ENCODE measurements at regions not wholly inside any gene's neighbourhood (a gene's known extent, or its start where the extent isn't known, plus 50 kb on each side); places are given as distances from the start of the nearest gene placed in this dataset.

GRCh38 chr7:110075450-110075849, 1015.5 kb upstream of the LRRN3 start:
- no peak for DNase-seq (ENCODE audit: low read depth)
- TF ChIP-seq CTCF (IDR thresholded peaks at IDR 0.05; ENCODE audit: control insufficient read depth, insufficient read depth, low read depth, low read length, missing control alignments) = no peak
- H3K4me3 ChIP-seq (ENCODE audit: control insufficient read depth, low read depth, low read length) = no peak overlapping the region

GRCh38 chr7:110076194-110076593, 1014.7 kb upstream of the LRRN3 start:
- no peak for TF ChIP-seq CTCF (IDR thresholded peaks at IDR 0.05; ENCODE audit: control insufficient read depth, insufficient read depth, low read depth, low read length, missing control alignments)
- H3K4me3 ChIP-seq (ENCODE audit: control insufficient read depth, low read depth, low read length) = no peak overlapping the region
- DNase-seq (ENCODE audit: low read depth) = no peak

- H3K4me3 ChIP-seq (ENCODE audit: control insufficient read depth, low read depth, low read length) = no peak overlapping the region
- DNase-seq (ENCODE audit: low read depth) = no peak
Measured at GRCh38 chr7:110084181-110084807, 1006.6 kb upstream of the LRRN3 start.

GRCh38 chr7:110090110-110090820, 1000.7 kb upstream of the LRRN3 start:
- no peak for DNase-seq (ENCODE audit: low read depth)
- no peak for TF ChIP-seq CTCF (IDR thresholded peaks at IDR 0.05; ENCODE audit: control insufficient read depth, insufficient read depth, low read depth, low read length, missing control alignments)

More at GRCh38 chr7:110084181-110084807, 1006.6 kb upstream of the LRRN3 start:
- TF ChIP-seq CTCF (IDR thresholded peaks at IDR 0.05; ENCODE audit: control insufficient read depth, insufficient read depth, low read depth, low read length, missing control alignments) = no peak

GRCh38 chr7:110095372-110096052, 995.4 kb upstream of the LRRN3 start:
- H3K4me3 ChIP-seq (ENCODE audit: control insufficient read depth, low read depth, low read length) = no peak overlapping the region
- no peak for TF ChIP-seq CTCF (IDR thresholded peaks at IDR 0.05; ENCODE audit: control insufficient read depth, insufficient read depth, low read depth, low read length, missing control alignments)
- no peak for DNase-seq (ENCODE audit: low read depth)

More at GRCh38 chr7:110090110-110090820, 1000.7 kb upstream of the LRRN3 start:
- H3K4me3 ChIP-seq (ENCODE audit: control insufficient read depth, low read depth, low read length) = no peak overlapping the region

GRCh38 chr7:110104243-110104642, 986.7 kb upstream of the LRRN3 start:
- DNase-seq (ENCODE audit: low read depth) = no peak
- TF ChIP-seq CTCF (IDR thresholded peaks at IDR 0.05; ENCODE audit: control insufficient read depth, insufficient read depth, low read depth, low read length, missing control alignments) = no peak
- no peak overlapping the region for H3K4me3 ChIP-seq (ENCODE audit: control insufficient read depth, low read depth, low read length)

Data from AG09309 (cell line).